SK-N-SH (cell line): ENCODE measurements at regions not wholly inside any gene's neighbourhood (a gene's known extent, or its start where the extent isn't known, plus 50 kb on each side); places are given as distances from the start of the nearest gene placed in this dataset.

Experiments used
- CTCF ChIA-PET: fragments of 300-600, 350-600 bp; formaldehyde crosslinking; extraction: SDS; loops from one replicate; lab custom pipeline; 2021; lab: Yijun Ruan, JAX
- POLR2A ChIA-PET: fragments of 350-600 bp; sonication (Branson Sonifier 250); formaldehyde crosslinking; extraction: SDS; loops from one replicate; lab custom pipeline; 2020; ENCODE audit warnings: antibody characterized with exemption, inconsistent platforms; lab: Yijun Ruan, JAX
- DNase-seq: peaks from one replicate; pipeline ENCODE4 v3.0.0; 2012
- H2AFZ ChIP-seq: fragments of 200-600 bp; sonication (generic); 2 replicates; pipeline ENCODE4 v1.8.1; 2016; ENCODE audit warnings: antibody characterized with exemption, mild to moderate bottlenecking, low read depth
- H3F3A ChIP-seq: fragments of 200-600 bp; sonication (generic); replicated peaks from 2 replicates; pipeline ENCODE3; 2016; ENCODE audit warnings: antibody characterized with exemption, mild to moderate bottlenecking; ENCODE audit not compliant: insufficient read depth
- H3K27ac ChIP-seq, 2 experiments: fragments of 200-500 bp in 1 of 2; fragments of 200-600 bp in 1 of 2; sonication (Bioruptor generic) in 1 of 2; sonication (generic), shearing (Covaris generic) in 1 of 2; 2 replicates each; pipeline versions ENCODE4 v1.5.1 to v1.6.1; 2014 to 2016; ENCODE audit warnings: low read depth in 2 of 2, inconsistent platforms in 1 of 2, low read length in 1 of 2, mild to moderate bottlenecking in 1 of 2, mixed read lengths in 1 of 2
- H3K27me3 ChIP-seq: fragments of 200-600 bp; sonication (generic), shearing (Covaris generic); 2 replicates; pipeline ENCODE4 v1.6.1; 2016; ENCODE audit warnings: mixed run types; ENCODE audit not compliant: insufficient read depth
- H3K36me3 ChIP-seq, 2 experiments: fragments of 200-500 bp in 1 of 2; fragments of 200-600 bp in 1 of 2; sonication (Bioruptor generic) in 1 of 2; sonication (generic) in 1 of 2; replicated peaks in 1 of 2; 2 replicates each; pipeline versions ENCODE3 to v1.5.1; 2014 to 2016; ENCODE audit warnings: low read length in 1 of 2, mild to moderate bottlenecking in 1 of 2; ENCODE audit not compliant: insufficient read depth in 2 of 2, control insufficient read depth in 1 of 2
- H3K4me1 ChIP-seq, 2 experiments: fragments of 200-500 bp in 1 of 2; fragments of 200-600 bp in 1 of 2; sonication (Bioruptor generic) in 1 of 2; sonication (generic), shearing (Covaris generic) in 1 of 2; 2 replicates each; pipeline versions ENCODE4 v1.5.1 to v1.6.1; 2014 to 2016; ENCODE audit warnings: low read depth in 1 of 2, low read length in 1 of 2, mixed run types in 1 of 2; ENCODE audit not compliant: insufficient read depth in 2 of 2, control insufficient read depth in 1 of 2
- H3K4me2 ChIP-seq: fragments of 200-600 bp; sonication (generic), shearing (Covaris generic); 2 replicates; pipeline ENCODE4 v1.6.1; 2017; ENCODE audit warnings: mixed run types
- H3K4me3 ChIP-seq, 2 experiments: fragments of 200-500 bp in 1 of 2; fragments of 200-600 bp in 1 of 2; sonication (Bioruptor generic) in 1 of 2; sonication (generic), shearing (Covaris generic) in 1 of 2; 2 replicates each; pipeline versions ENCODE4 v1.5.1 to v1.8.1; 2014 to 2016; ENCODE audit warnings: low read depth in 2 of 2, inconsistent platforms in 1 of 2, low read length in 1 of 2, mild to moderate bottlenecking in 1 of 2, mixed read lengths in 1 of 2, moderate library complexity in 1 of 2
- H3K79me2 ChIP-seq: fragments of 200-600 bp; sonication (generic); 2 replicates; pipeline ENCODE4 v1.8.1; 2017; ENCODE audit warnings: mild to moderate bottlenecking; ENCODE audit not compliant: insufficient read depth
- H3K9ac ChIP-seq: fragments of 200-600 bp; sonication (generic); 2 replicates; pipeline ENCODE4 v1.6.1; 2017; ENCODE audit warnings: mixed run types
- H3K9me2 ChIP-seq: fragments of 200-600 bp; sonication (generic); 2 replicates; pipeline ENCODE4 v1.6.1; 2017; ENCODE audit warnings: mixed run types
- H3K9me3 ChIP-seq: fragments of 200-600 bp; sonication (generic); 2 replicates; pipeline ENCODE4 v1.6.1; 2017; ENCODE audit warnings: mixed run types, mild to moderate bottlenecking, moderate library complexity
- H4K20me1 ChIP-seq: fragments of 200-600 bp; sonication (generic); 2 replicates; pipeline ENCODE4 v1.6.1; 2017; ENCODE audit warnings: mild to moderate bottlenecking, mixed run types; ENCODE audit not compliant: insufficient read depth
- EP300 ChIP-seq, 2 experiments: IDR thresholded peaks; 2 replicates each; pipeline versions ENCODE4 v1.4.0 to v1.6.1; 2012; ENCODE audit warnings: borderline replicate concordance in 1 of 2, low read depth in 1 of 2, low read length in 1 of 2
- FOSL2 ChIP-seq: IDR thresholded peaks from 2 replicates; pipeline ENCODE4 v1.4.0; 2012; ENCODE audit warnings: low read depth, mild to moderate bottlenecking, moderate library complexity, borderline replicate concordance
- GABPA ChIP-seq: IDR thresholded peaks from 2 replicates; pipeline ENCODE4 v1.4.0; 2012; ENCODE audit warnings: low read depth, mild to moderate bottlenecking
- JUND ChIP-seq: IDR thresholded peaks from 2 replicates; pipeline ENCODE4 v1.4.0; 2012
- NFIC ChIP-seq: IDR thresholded peaks from 2 replicates; pipeline ENCODE4 v1.4.0; 2012; ENCODE audit warnings: borderline replicate concordance
- RAD21 ChIP-seq: IDR thresholded peaks from 2 replicates; pipeline ENCODE4 v1.6.1; 2012; ENCODE audit warnings: mild to moderate bottlenecking, low read length
- TEAD4 ChIP-seq: IDR thresholded peaks from 2 replicates; pipeline ENCODE4 v1.4.0; 2012; ENCODE audit warnings: mild to moderate bottlenecking, borderline replicate concordance; ENCODE audit not compliant: insufficient read depth
- YY1 ChIP-seq: IDR thresholded peaks from 2 replicates; pipeline ENCODE4 v1.4.0; 2012; ENCODE audit warnings: low read depth, mild to moderate bottlenecking
- WGBS: methylation state at CpG from one replicate; pipeline ENCODE4 v1.1.6; 2017; ENCODE audit warnings: low lambda C conversion rate; 5-methylcytosine and 5-hydroxymethylcytosine counted together
- TF ChIP-seq, protein P1 (sequence below): fragments of 150-350 bp; IDR thresholded peaks from 2 replicates; pipeline ENCODE4 v1.6.1; 2017; ENCODE audit warnings: antibody characterized with exemption, low read length, low read depth, borderline replicate concordance
- TF ChIP-seq, protein P2 (sequence below): IDR thresholded peaks from 2 replicates; pipeline ENCODE4 v1.4.0; 2012; ENCODE audit warnings: low read depth, borderline replicate concordance

DNA sequence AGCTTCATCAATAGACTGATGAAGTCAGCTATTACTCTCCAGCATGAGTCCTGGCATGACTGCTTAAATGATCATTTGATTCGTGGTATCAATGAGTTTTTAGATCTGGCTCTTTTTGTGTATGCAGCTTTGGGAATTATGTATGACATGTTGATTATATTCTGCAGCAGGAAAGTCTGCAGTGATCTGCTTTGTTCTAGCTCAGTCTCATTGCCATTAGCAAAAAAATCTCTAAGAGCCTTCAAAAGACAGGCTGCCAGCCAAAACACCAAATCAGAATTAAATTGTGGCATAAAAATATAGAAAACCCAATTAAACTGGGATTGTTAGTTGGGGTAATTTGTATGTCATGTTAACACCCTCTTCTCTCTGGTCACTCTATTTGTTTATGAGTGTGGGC is 1021.0 kb upstream of the SEMA6D start (continued):
- no peak for TF ChIP-seq EP300 (IDR thresholded peaks at IDR 0.05; ENCODE audit: borderline replicate concordance in 1 of 2, low read depth in 1 of 2, low read length in 1 of 2)
- TF ChIP-seq NFIC = no peak
- TF ChIP-seq TEAD4 = no peak

DNA sequence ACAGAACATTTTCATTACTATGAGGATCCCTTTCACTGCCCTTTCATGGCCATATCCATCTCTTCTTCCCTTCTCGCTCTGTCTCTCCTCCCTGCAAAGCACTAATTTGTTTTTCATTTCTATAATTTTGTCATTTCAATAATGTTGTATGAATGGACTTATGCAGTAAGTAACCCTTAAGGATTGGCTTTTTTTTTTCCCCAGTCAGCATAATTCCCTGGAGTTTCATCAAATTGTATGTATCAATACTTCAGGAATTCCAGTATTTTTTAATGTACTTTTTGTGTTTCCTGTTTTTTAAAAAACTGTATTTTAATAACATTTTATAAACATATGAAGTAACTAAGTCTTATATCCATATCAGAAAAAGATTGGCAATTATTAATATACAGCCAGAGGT is 1016.0 kb upstream of the SEMA6D start:
- no peak overlapping the region for H3K4me2 ChIP-seq
- TF ChIP-seq YY1 = no peak
- TF ChIP-seq, protein P1, sequence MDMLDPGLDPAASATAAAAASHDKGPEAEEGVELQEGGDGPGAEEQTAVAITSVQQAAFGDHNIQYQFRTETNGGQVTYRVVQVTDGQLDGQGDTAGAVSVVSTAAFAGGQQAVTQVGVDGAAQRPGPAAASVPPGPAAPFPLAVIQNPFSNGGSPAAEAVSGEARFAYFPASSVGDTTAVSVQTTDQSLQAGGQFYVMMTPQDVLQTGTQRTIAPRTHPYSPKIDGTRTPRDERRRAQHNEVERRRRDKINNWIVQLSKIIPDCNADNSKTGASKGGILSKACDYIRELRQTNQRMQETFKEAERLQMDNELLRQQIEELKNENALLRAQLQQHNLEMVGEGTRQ = no peak
- TF ChIP-seq GABPA = no peak
- no peak for TF ChIP-seq FOSL2
- no peak for TF ChIP-seq EP300 (IDR thresholded peaks at IDR 0.05; ENCODE audit: borderline replicate concordance in 1 of 2, low read depth in 1 of 2, low read length in 1 of 2)
- TF ChIP-seq, protein P2, sequence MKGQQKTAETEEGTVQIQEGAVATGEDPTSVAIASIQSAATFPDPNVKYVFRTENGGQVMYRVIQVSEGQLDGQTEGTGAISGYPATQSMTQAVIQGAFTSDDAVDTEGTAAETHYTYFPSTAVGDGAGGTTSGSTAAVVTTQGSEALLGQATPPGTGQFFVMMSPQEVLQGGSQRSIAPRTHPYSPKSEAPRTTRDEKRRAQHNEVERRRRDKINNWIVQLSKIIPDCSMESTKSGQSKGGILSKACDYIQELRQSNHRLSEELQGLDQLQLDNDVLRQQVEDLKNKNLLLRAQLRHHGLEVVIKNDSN = no peak
- no peak for TF ChIP-seq JUND
- no peak for TF ChIP-seq RAD21
- TF ChIP-seq, all 33 proteins: peak for 0
- Histone ChIP-seq H3F3A (no peaks in the 10 kb centered on the region), H2AFZ (no peak overlapping the region), H3K4me3 (no peak overlapping the region), H3K4me1 (no peaks in the 10 kb centered on the region; a peak in 1 of 4 replicates), H3K9me2 (no peaks in the 10 kb centered on the region), H3K36me3 (no peaks in the 10 kb centered on the region), H3K27ac (no peak overlapping the region), H3K79me2 (no peaks in the 10 kb centered on the region), H3K27me3 (no peaks in the 10 kb centered on the region), H3K9ac (no peak overlapping the region), H3K9me3 (no peaks in the 10 kb centered on the region), H4K20me1 (no peaks in the 10 kb centered on the region)
- POLR2A ChIA-PET = no interaction called here
- CTCF ChIA-PET = no interaction called here
- 23% methylated on average over 1 of the region's 1 CpG for WGBS
- no peak for DNase-seq

DNA sequence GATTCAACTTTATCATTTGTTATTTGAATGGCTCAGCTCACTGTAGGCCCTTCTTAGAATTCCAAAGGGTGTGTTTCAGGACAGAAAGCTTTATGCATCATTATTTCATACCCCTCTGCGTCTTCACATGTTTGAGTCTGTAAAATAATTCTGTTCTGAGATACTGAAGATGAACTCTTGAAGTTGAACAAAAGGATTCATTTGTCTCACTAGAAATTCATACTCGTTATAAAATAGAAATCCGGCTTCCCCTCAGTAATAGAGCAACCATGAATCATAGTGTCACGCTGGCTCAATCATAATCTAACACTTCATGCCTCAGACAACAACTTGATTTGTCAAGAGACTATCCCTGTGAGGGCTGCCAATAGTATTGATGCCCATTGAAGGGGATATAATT is 1015.4 kb upstream of the SEMA6D start:
- no peaks in the 10 kb centered on the region for H3K9me2 ChIP-seq
- no peaks in the 10 kb centered on the region for H3K9me3 ChIP-seq
- no peaks in the 10 kb centered on the region for H3K79me2 ChIP-seq
- H3K27me3 ChIP-seq = no peaks in the 10 kb centered on the region
- no peak for DNase-seq
- TF ChIP-seq FOSL2 = no peak
- TF ChIP-seq, all 33 proteins: peak for 0
- Histone ChIP-seq H3F3A (no peaks in the 10 kb centered on the region), H3K9ac (no peak overlapping the region), H3K27ac (no peak overlapping the region), H3K4me2 (no peak overlapping the region), H3K4me3 (no peak overlapping the region), H3K36me3 (no peaks in the 10 kb centered on the region), H2AFZ (no peak overlapping the region), H4K20me1 (no peaks in the 10 kb centered on the region), H3K4me1 (no peaks in the 10 kb centered on the region; a peak in 1 of 4 replicates)
- WGBS = 31% methylated on average over 4 of the region's 4 CpGs
- POLR2A ChIA-PET = no interaction called here
- CTCF ChIA-PET = no interaction called here
